ENCODE measurements at regions not wholly inside any gene's neighbourhood (a gene's known extent, or its start where the extent isn't known, plus 50 kb on each side); places are given as distances from the start of the nearest gene placed in this dataset.

GRCh38 chr4:144580430-144580829 lies 65.5 kb upstream of the HHIP start:
- FAIRE-seq = no peak

DNA sequence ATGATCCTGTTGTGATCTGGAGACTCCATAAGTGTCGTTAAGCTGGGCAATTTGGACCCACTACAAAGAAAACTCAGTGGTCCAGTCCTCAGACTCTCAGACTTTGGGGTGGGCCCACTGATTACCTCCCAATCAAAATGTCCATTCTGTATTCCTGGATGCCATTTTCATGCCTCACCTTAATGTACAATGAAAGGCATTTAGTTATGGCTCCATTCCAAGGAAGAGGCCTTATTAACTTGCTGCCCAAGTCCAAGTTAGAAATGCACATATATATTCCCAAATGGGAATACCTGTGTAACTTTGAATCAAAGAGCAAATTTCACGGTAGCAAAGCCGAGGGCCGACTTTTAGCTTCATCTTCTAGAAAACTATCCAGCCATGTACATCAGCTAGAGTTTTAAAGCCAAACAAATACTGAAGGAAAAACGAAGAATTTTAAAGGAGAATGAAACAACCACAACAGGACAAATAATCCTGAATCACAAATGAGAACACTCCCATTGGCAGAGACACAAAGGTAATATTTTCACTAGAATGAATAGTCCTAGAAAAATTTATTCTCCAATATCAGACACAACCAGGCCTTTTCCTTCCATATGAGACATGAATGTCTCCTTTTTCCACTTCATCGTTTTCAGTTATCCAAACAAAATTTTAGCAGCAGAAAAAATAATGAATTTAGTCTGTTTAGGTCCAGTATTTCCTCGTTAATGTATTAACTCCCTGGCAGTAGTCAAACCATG lies 63.7 kb upstream of the HHIP start:
- FAIRE-seq = no peak

- FAIRE-seq = no peak
These were observed 63.0 kb upstream of the HHIP start for GRCh38 chr4:144582975-144583374.

GRCh38 chr4:144583658-144584057 lies 62.3 kb upstream of the HHIP start:
- FAIRE-seq = no peak

- FAIRE-seq = no peak
These were observed 61.5 kb upstream of the HHIP start for GRCh38 chr4:144584428-144584827.

DNA sequence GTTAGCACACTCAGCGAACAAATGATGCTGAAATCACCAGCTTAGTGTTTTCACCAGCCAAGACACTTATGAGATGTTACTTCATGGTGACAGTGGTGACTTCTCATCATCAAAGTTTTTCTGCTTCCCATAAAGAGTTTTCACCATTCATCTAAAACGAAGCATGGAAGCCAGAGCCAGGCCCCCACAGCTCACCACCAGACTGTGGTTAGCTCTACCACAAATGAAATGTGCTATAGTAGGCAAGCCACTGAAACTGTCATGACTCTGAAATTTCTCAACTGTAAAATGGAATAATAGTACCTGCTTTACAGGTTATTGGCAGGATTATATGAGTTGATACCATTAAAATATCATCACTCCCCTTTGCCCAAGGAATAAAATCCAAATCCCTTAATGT lies 56.4 kb upstream of the HHIP start:
- no peak for FAIRE-seq

- no peak for FAIRE-seq
These were observed 55.9 kb upstream of the HHIP start for GRCh38 chr4:144590020-144590419.

DNA sequence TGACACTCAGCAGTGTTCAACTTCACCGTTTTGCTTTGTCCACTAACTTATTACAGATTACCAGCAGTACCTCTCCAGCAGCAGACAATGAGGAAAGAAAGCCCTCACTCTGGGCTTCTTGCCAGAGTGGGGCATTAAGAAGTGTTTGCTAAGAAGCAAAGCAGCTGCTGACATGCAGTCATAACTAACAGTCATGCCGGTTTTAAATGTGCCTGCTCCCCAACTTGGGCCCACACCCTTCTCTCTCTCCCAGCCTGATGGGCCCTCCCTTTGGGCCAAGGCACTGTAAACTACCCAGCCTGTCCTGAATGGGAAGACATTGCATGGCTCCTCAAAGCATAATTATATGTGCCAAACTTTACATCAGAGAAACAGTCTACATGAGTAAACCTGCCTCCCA lies 54.6 kb upstream of the HHIP start:
- no peak for FAIRE-seq

- FAIRE-seq = no peak
These were observed 53.7 kb upstream of the HHIP start for GRCh38 chr4:144592264-144592663.

- FAIRE-seq = no peak
These were observed 51.4 kb upstream of the HHIP start for GRCh38 chr4:144594471-144594986.

- FAIRE-seq = no peak
These were observed 50.3 kb upstream of the HHIP start for GRCh38 chr4:144595681-144596080.

All from G401.6 (cell line).